ENCODE measurements at regions not wholly inside any gene's neighbourhood (a gene's known extent, or its start where the extent isn't known, plus 50 kb on each side); places are given as distances from the start of the nearest gene placed in this dataset.

DNA sequence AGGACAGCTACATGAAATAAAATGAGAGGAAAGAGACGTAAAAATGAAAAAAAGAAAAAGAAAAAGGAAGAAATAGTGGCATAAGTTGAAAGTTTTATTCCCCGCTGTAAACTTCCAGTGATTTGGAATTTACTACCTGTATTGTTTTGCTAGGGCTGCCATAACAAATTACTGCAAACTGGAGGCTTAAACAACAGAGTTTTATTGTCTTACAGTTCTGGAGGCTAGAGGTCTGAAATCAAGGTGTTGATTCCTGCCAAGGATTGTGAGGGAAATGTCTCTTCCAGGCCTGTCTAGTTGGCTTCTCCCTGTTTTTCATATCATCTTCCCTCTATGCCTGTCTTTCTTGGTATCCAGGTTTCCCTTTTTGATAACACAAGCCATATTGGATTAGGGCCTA, 119.4 kb upstream of the PACRGL start:
- ATAC-seq (no peak), FAIRE-seq (no peak), DNase-seq (ENCODE audit: extremely low read depth in 1 of 4, low spot score in 3 of 4) (no peak)
- no peak overlapping the region for H2AFZ ChIP-seq (ENCODE audit: low read depth, low read length)
- WGBS (ENCODE audit: insufficient coverage, low coverage, missing lambda C conversion rate): 14% methylated on average over 1 of the region's 2 CpGs
- no peaks in the 10 kb centered on the region for H4K20me1 ChIP-seq (replicated peaks; ENCODE audit: control insufficient read depth, insufficient read depth, low read length)
- H3K36me3 ChIP-seq (ENCODE audit: control insufficient read depth, insufficient read depth, low read length): no peaks in the 10 kb centered on the region
- no peaks in the 10 kb centered on the region for H3K4me1 ChIP-seq (replicated peaks in 1 of 2; ENCODE audit: control insufficient read depth in 2 of 2, insufficient read depth in 2 of 2, low read length in 2 of 2)
- H3K9me1 ChIP-seq (ENCODE audit: control insufficient read depth, insufficient read depth, low read length): no peaks in the 10 kb centered on the region
- in situ Hi-C loops (cut with MboI): no loop called here
- H3K9me3 ChIP-seq (replicated peaks; ENCODE audit: control insufficient read depth, insufficient read depth, low read depth, low read length): no peaks in the 10 kb centered on the region
- H3K9ac ChIP-seq (ENCODE audit: insufficient read depth in 1 of 2, low read depth in 2 of 2, low read length in 2 of 2): no peak overlapping the region
- POLR2A ChIA-PET: no interaction called here
- CTCF ChIA-PET (ENCODE audit: low intra/inter-chr PET ratio): no interaction called here
- no peak overlapping the region for H3K4me2 ChIP-seq (ENCODE audit: insufficient read depth, low read length)
- TF ChIP-seq SMARCE1 (IDR thresholded peaks at IDR 0.05) (no peak), KLF10 (CRISPR knock-in tag; IDR thresholded peaks at IDR 0.05) (no peak), RFX7 (CRISPR knock-in tag; IDR thresholded peaks at IDR 0.05) (no peak), FOXP4 (CRISPR knock-in tag; IDR thresholded peaks at IDR 0.05; ENCODE audit: borderline replicate concordance) (no peak), THAP12 (CRISPR knock-in tag; IDR thresholded peaks at IDR 0.05) (no peak), ILK (tag; IDR thresholded peaks at IDR 0.05; ENCODE audit: borderline replicate concordance, low read depth) (no peak), SRSF7 (optimal IDR thresholded peaks at IDR 0.05; ENCODE audit: low read depth, low read length) (no peak), HSF4 (CRISPR knock-in tag; IDR thresholded peaks at IDR 0.05; ENCODE audit: borderline replicate concordance) (no peak), ZBTB5 (IDR thresholded peaks at IDR 0.05) (no peak), MBD2 (IDR thresholded peaks at IDR 0.05; ENCODE audit: borderline replicate concordance, low read depth) (no peak), KLF6 (CRISPR knock-in tag; IDR thresholded peaks at IDR 0.05; ENCODE audit: borderline replicate concordance) (no peak), EP400 (IDR thresholded peaks at IDR 0.05) (no peak), BMI1 (IDR thresholded peaks at IDR 0.05; ENCODE audit: low read length) (no peak), PHF8 (IDR thresholded peaks at IDR 0.05; ENCODE audit: borderline replicate concordance, low read length) (no peak), NR2F6 (CRISPR knock-in tag; IDR thresholded peaks at IDR 0.05) (no peak), ZNF143 (CRISPR knock-in tag; IDR thresholded peaks at IDR 0.05) (no peak), FOXJ2 (tag; IDR thresholded peaks at IDR 0.05) (no peak), ZNF76 (CRISPR knock-in tag; IDR thresholded peaks at IDR 0.05; ENCODE audit: borderline replicate concordance) (no peak), TRIM24 (IDR thresholded peaks at IDR 0.05) (no peak)
- intact Hi-C loops (cut with micrococcal nuclease): no loop called here
- H3K4me3 ChIP-seq: no peak overlapping the region
- H3K79me2 ChIP-seq (ENCODE audit: control insufficient read depth, insufficient read depth, low read length): no peaks in the 10 kb centered on the region
- no TSS peak for BruUV-seq (replicated peaks)
- no peak overlapping the region for H3K27ac ChIP-seq (ENCODE audit: extremely low read depth, low read depth, low read length)
- H3K27me3 ChIP-seq (ENCODE audit: control insufficient read depth in 2 of 2, insufficient read depth in 2 of 2, low read length in 2 of 2): no peaks in the 10 kb centered on the region
